ENCODE measurements at regions not wholly inside any gene's neighbourhood (a gene's known extent, or its start where the extent isn't known, plus 50 kb on each side); places are given as distances from the start of the nearest gene placed in this dataset.

- TF ChIP-seq, protein P1, sequence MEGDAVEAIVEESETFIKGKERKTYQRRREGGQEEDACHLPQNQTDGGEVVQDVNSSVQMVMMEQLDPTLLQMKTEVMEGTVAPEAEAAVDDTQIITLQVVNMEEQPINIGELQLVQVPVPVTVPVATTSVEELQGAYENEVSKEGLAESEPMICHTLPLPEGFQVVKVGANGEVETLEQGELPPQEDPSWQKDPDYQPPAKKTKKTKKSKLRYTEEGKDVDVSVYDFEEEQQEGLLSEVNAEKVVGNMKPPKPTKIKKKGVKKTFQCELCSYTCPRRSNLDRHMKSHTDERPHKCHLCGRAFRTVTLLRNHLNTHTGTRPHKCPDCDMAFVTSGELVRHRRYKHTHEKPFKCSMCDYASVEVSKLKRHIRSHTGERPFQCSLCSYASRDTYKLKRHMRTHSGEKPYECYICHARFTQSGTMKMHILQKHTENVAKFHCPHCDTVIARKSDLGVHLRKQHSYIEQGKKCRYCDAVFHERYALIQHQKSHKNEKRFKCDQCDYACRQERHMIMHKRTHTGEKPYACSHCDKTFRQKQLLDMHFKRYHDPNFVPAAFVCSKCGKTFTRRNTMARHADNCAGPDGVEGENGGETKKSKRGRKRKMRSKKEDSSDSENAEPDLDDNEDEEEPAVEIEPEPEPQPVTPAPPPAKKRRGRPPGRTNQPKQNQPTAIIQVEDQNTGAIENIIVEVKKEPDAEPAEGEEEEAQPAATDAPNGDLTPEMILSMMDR (IDR thresholded peaks at IDR 0.05 in 2 of 3, conservative IDR thresholded peaks at IDR 0.05 in 1 of 3; ENCODE audit: borderline replicate concordance in 1 of 3, insufficient read depth in 1 of 3, low read depth in 2 of 3, low read length in 2 of 3), result no peak
- TF ChIP-seq POLR2A (IDR thresholded peaks at IDR 0.05; ENCODE audit: borderline replicate concordance, extremely low read depth, insufficient read depth, insufficient read length) (no peak), EZH2phosphoT487 (IDR thresholded peaks at IDR 0.05; ENCODE audit: borderline replicate concordance) (no peak), POLR2AphosphoS5 (IDR thresholded peaks at IDR 0.05; ENCODE audit: low read depth, low read length) (no peak), ZNF274 (IDR thresholded peaks at IDR 0.05; ENCODE audit: low read depth, low read length) (no peak), SP1 (IDR thresholded peaks at IDR 0.05; ENCODE audit: low read depth) (no peak)
- TF ChIP-seq, protein P2, sequence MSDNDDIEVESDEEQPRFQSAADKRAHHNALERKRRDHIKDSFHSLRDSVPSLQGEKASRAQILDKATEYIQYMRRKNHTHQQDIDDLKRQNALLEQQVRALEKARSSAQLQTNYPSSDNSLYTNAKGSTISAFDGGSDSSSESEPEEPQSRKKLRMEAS (IDR thresholded peaks at IDR 0.05), result no peak
Measured at GRCh38 chr16:65940711-65941110, 425.8 kb upstream of the CDH5 start.
